PC-3 (cell line): ENCODE measurements at regions not wholly inside any gene's neighbourhood (a gene's known extent, or its start where the extent isn't known, plus 50 kb on each side); places are given as distances from the start of the nearest gene placed in this dataset.

Experiments used
- ATAC-seq: fragments of 200-7000 bp; cut with Tn5 transposase; 2 replicates; pipeline ENCODE4 v1.9.1; 2020; ENCODE audit warnings: mild to moderate bottlenecking, moderate library complexity
- BruUV-seq: library from RNA; stranded (reverse); fragments of 400-500 nt; replicated peaks from 2 replicates; lab custom pipeline; 2021; lab: Mats Ljungman, UMichigan
- CTCF ChIA-PET: fragments of 300-600 bp; sonication (Branson Sonifier 250); formaldehyde crosslinking; loops from one replicate; lab custom pipeline; 2022; ENCODE audit warnings: antibody characterized with exemption; lab: Charles Lee
- POLR2A ChIA-PET: fragments of 300-600 bp; sonication (Branson Sonifier 250); formaldehyde crosslinking; loops from one replicate; lab custom pipeline; 2022; ENCODE audit warnings: antibody characterized with exemption; ENCODE audit not compliant: unreplicated experiment; lab: Charles Lee
- DNase-seq: peaks from one replicate; pipeline ENCODE4 v3.0.0-alpha.2; 2015
- H2AFZ ChIP-seq: fragments of 300-600 bp; sonication (generic); 2 replicates; pipeline ENCODE4 v1.6.0; 2016; ENCODE audit warnings: antibody characterized with exemption, low read length
- H3F3A ChIP-seq: fragments of 300-600 bp; sonication (generic); one replicate; pipeline ENCODE4 v1.6.0; 2017; ENCODE audit warnings: antibody characterized with exemption, low read length, control low read depth, mild to moderate bottlenecking; ENCODE audit not compliant: unreplicated experiment
- H3K27ac ChIP-seq: fragments of 300-600 bp; sonication (generic); 2 replicates; pipeline ENCODE4 v1.5.1; 2016; ENCODE audit warnings: mild to moderate bottlenecking, low read length
- H3K27me3 ChIP-seq: fragments of 300-600 bp; sonication (generic); 2 replicates; pipeline ENCODE4 v1.6.1; 2016; ENCODE audit warnings: low read length, mixed read lengths
- H3K36me3 ChIP-seq: fragments of 300-600 bp; sonication (generic); 2 replicates; pipeline ENCODE4 v1.6.1; 2016; ENCODE audit warnings: low read depth, mixed run types, low read length, mixed read lengths
- H3K4me1 ChIP-seq: fragments of 300-600 bp; sonication (generic); 2 replicates; pipeline ENCODE4 v1.5.1; 2016; ENCODE audit warnings: low read length; ENCODE audit not compliant: insufficient read depth
- H3K4me2 ChIP-seq: fragments of 300-600 bp; sonication (generic); 2 replicates; pipeline ENCODE4 v1.6.0; 2016; ENCODE audit warnings: low read length
- H3K4me3 ChIP-seq: fragments of 300-600 bp; sonication (generic); 2 replicates; pipeline ENCODE4 v1.5.1; 2016; ENCODE audit warnings: mild to moderate bottlenecking, low read length, mixed read lengths
- H3K79me2 ChIP-seq: fragments of 300-600 bp; sonication (generic); 2 replicates; pipeline ENCODE4 v1.6.1; 2017; ENCODE audit warnings: low read length, mixed read lengths
- H3K9ac ChIP-seq: fragments of 300-600 bp; sonication (generic); 2 replicates; pipeline ENCODE4 v1.6.0; 2016; ENCODE audit warnings: mild to moderate bottlenecking, low read length
- H3K9me2 ChIP-seq: fragments of 300-600 bp; sonication (generic); replicated peaks from 2 replicates; pipeline ENCODE4 v1.6.1; 2016; ENCODE audit warnings: mixed run types, low read length, mixed read lengths
- H3K9me3 ChIP-seq: fragments of 300-600 bp; sonication (generic); 2 replicates; pipeline ENCODE4 v1.6.1; 2016; ENCODE audit warnings: low read length, mixed read lengths
- H4K20me1 ChIP-seq: fragments of 300-600 bp; sonication (generic); 2 replicates; pipeline ENCODE4 v1.6.1; 2016; ENCODE audit warnings: low read length, mixed read lengths
- EZH2 ChIP-seq: fragments of 300-600 bp; sonication (generic); IDR thresholded peaks from one replicate; pipeline ENCODE4 v1.6.1; 2017; ENCODE audit warnings: antibody characterized with exemption, mild to moderate bottlenecking, low read length; ENCODE audit not compliant: unreplicated experiment
- EZH2phosphoT487 ChIP-seq: fragments of 300-600 bp; sonication (generic); IDR thresholded peaks from 2 replicates; pipeline ENCODE4 v1.6.1; 2018; ENCODE audit warnings: mild to moderate bottlenecking, antibody characterized with exemption, low read length, borderline replicate concordance
- intact Hi-C: fragments of 100-400 bp; cut with micrococcal nuclease; formaldehyde crosslinking; loops from 2 replicates; pipeline ENCODE4 v1.9.0; 2023
- TF ChIP-seq, protein P1 (sequence below): fragments of 300-600 bp; sonication (generic); conservative IDR thresholded peaks from 2 replicates; pipeline ENCODE4 v1.5.1; 2017; ENCODE audit warnings: antibody characterized with exemption, low read depth, mild to moderate bottlenecking, low read length

DNA sequence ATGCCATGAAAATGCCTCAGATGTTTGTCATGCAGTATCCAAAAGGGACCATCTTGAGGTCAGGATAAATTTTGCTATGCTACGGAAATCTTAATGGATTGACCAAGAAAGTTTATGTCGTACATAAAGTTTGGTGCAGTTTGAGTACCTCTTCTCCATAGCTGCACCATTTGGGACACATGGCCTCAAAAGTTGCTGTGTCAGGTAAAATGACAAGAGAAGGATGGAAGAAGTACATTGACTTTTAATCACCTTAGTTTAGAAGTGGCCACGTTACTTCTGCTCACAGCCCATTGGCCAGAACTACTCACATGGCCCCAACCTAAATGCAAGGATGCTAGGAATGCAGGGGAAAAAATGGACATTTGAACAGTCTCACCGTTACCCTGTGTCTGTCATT is 107.4 kb upstream of the NAMPT start:
- H3K4me1 ChIP-seq: peaks cover 9% of the 10 kb centered on the region; the same call in 1 of the 2 replicates
- H3K36me3 ChIP-seq: no peaks in the 10 kb centered on the region
- H3K27me3 ChIP-seq: no peaks in the 10 kb centered on the region
- no peak overlapping the region for H2AFZ ChIP-seq
- no peak overlapping the region for H3K9ac ChIP-seq
- ATAC-seq: no peak
- no peak overlapping the region for H3K4me2 ChIP-seq
- H3K79me2 ChIP-seq: no peaks in the 10 kb centered on the region
- H3K4me3 ChIP-seq: no peak overlapping the region
- POLR2A ChIA-PET: no interaction called here
- DNase-seq: no peak
- intact Hi-C loops: no loop called here
- H3F3A ChIP-seq: no peaks in the 10 kb centered on the region
- BruUV-seq: no TSS peak
- CTCF ChIA-PET: interaction anchor here (0.5 kb wide), 1 partner anchor 151 kb away, joined by 9 read pairs; no protein-coding TSS in a partner anchor
- TF ChIP-seq EZH2phosphoT487 (no peak), EZH2 (no peak)
- TF ChIP-seq, protein P1, sequence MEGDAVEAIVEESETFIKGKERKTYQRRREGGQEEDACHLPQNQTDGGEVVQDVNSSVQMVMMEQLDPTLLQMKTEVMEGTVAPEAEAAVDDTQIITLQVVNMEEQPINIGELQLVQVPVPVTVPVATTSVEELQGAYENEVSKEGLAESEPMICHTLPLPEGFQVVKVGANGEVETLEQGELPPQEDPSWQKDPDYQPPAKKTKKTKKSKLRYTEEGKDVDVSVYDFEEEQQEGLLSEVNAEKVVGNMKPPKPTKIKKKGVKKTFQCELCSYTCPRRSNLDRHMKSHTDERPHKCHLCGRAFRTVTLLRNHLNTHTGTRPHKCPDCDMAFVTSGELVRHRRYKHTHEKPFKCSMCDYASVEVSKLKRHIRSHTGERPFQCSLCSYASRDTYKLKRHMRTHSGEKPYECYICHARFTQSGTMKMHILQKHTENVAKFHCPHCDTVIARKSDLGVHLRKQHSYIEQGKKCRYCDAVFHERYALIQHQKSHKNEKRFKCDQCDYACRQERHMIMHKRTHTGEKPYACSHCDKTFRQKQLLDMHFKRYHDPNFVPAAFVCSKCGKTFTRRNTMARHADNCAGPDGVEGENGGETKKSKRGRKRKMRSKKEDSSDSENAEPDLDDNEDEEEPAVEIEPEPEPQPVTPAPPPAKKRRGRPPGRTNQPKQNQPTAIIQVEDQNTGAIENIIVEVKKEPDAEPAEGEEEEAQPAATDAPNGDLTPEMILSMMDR: no peak
- H3K9me2 ChIP-seq: no peaks in the 10 kb centered on the region
- no peak overlapping the region for H3K27ac ChIP-seq
- H3K9me3 ChIP-seq: no peaks in the 10 kb centered on the region
- H4K20me1 ChIP-seq: no peaks in the 10 kb centered on the region

DNA sequence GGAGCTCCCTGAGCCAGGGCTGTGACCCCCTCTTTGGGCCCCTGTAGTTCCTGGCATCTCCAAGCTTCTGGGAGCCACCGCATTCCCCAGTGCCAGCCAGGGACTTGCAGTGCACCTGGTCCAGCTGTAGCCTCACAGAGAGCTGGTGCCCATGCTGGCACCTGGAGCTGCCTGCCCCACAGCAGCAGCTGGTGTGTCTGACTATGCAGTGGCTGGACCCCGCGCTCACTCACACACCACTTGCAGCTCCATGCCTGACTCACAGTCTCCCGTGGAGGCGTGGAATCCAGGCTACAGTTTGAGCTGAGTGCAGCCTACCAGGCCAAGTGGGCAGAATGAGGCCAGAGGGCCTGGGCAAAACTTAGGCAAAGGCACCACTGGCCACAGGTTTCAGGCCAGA is 102.2 kb upstream of the NAMPT start:
- Histone ChIP-seq H3K9me2 (no peaks in the 10 kb centered on the region), H3K27ac (no peak overlapping the region), H3K4me1 (no peaks in the 10 kb centered on the region), H3K36me3 (no peaks in the 10 kb centered on the region), H3K9ac (no peak overlapping the region), H3K9me3 (no peaks in the 10 kb centered on the region), H3K4me3 (no peak overlapping the region), H2AFZ (no peak overlapping the region), H3K4me2 (no peak overlapping the region), H4K20me1 (no peaks in the 10 kb centered on the region), H3F3A (no peaks in the 10 kb centered on the region), H3K27me3 (no peaks in the 10 kb centered on the region), H3K79me2 (no peaks in the 10 kb centered on the region)
- ChIA-PET CTCF (no interaction called here), POLR2A (no interaction called here)
- no TSS peak for BruUV-seq
- TF ChIP-seq EZH2: no peak
- TF ChIP-seq, protein P1: no peak
- TF ChIP-seq EZH2phosphoT487: no peak
- intact Hi-C loops: no loop called here
- DNase-seq: no peak
- ATAC-seq: no peak

DNA sequence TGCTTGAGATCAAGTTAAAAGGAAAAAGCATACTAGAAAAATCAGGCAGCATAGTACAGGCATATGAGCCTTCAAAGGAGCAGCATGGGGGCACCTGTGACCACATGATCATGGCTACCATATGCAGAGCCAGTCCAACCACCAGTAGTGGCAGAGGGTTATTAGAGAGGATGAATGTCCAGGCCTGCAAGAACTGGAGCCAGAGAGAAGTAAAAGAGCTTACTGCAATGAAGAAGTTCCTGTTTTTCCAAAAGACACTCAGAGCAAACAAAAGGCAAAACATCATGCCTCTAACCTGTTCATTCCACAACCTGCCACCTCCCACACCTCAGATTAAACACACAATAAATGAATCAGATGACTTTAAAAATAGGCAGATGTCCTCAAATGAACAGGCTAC is 99.6 kb upstream of the NAMPT start:
- ATAC-seq: peak; percentile 48
- Histone ChIP-seq H3K79me2 (no peaks in the 10 kb centered on the region), H3K4me3 (no peak overlapping the region), H3K9me3 (no peaks in the 10 kb centered on the region), H4K20me1 (no peaks in the 10 kb centered on the region), H3K4me1 (no peaks in the 10 kb centered on the region), H3K27me3 (no peaks in the 10 kb centered on the region), H3F3A (no peaks in the 10 kb centered on the region), H3K4me2 (no peak overlapping the region), H2AFZ (no peak overlapping the region), H3K36me3 (no peaks in the 10 kb centered on the region), H3K9me2 (no peaks in the 10 kb centered on the region), H3K9ac (no peak overlapping the region), H3K27ac (no peak overlapping the region)
- no TSS peak for BruUV-seq
- peak; percentile 16 for DNase-seq
- TF ChIP-seq EZH2: no peak
- no peak for TF ChIP-seq EZH2phosphoT487
- TF ChIP-seq, protein P1: no peak
- CTCF ChIA-PET: no interaction called here
- intact Hi-C loops: no loop called here
- POLR2A ChIA-PET: interaction anchor here (0.6 kb wide), 3 partner anchors 72 to 369 kb away, joined by 3 to 23 read pairs (median 13); no protein-coding TSS in a partner anchor
